Peyer's patch (tissue), 4 donors: ENCODE measurements at regions not wholly inside any gene's neighbourhood (a gene's known extent, or its start where the extent isn't known, plus 50 kb on each side); places are given as distances from the start of the nearest gene placed in this dataset.

Experiments used
- DNase-seq, 3 donors: peaks; one replicate each; pipeline ENCODE4 v3.0.0-alpha.2; 2017 to 2019
- H3K27ac ChIP-seq, 4 donors: fragments of 200-600 bp; sonication (generic); one replicate each; pipeline ENCODE4 v1.5.1; 2016 to 2019
- H3K27me3 ChIP-seq, 2 donors: fragments of 200-600 bp; sonication (generic); one replicate each; pipeline ENCODE4 v1.5.1; 2019
- H3K36me3 ChIP-seq, 3 donors: fragments of 200-600 bp; sonication (generic); one replicate each; pipeline ENCODE4 v1.5.1; 2016 to 2019
- H3K4me1 ChIP-seq, 4 donors: fragments of 200-600 bp; sonication (generic); one replicate each; pipeline ENCODE4 v1.5.1; 2016 to 2019
- H3K4me3 ChIP-seq, 4 donors: fragments of 200-600 bp; sonication (generic); 1 replicate in 3 of 4; 2 replicates in 1 of 4; pipeline ENCODE4 v1.5.1; 2016 to 2019; ENCODE audit warnings: mild to moderate bottlenecking in 1 of 4
- H3K9me3 ChIP-seq, 4 donors: fragments of 200-600 bp; sonication (generic); one replicate each; pipeline ENCODE4 v1.5.1; 2016 to 2019; ENCODE audit warnings: mild to moderate bottlenecking in 1 of 4
- POLR2A ChIP-seq, 2 donors: fragments of 450-650 bp; IDR thresholded peaks; one replicate each; pipeline ENCODE4 v1.5.1; 2017; ENCODE audit warnings: antibody characterized with exemption in 2 of 2, mild to moderate bottlenecking in 2 of 2, moderate library complexity in 2 of 2
- TF ChIP-seq, protein P1 (sequence below), 6 experiments: fragments of 450-650 bp in 4 of 6; fragments of 200-600 bp in 2 of 6; sonication (generic) in 1 of 6; IDR thresholded peaks; one replicate each; pipeline ENCODE4 v1.5.1; 2017 to 2019; ENCODE audit warnings: antibody characterized with exemption in 6 of 6, mild to moderate bottlenecking in 3 of 6, moderate library complexity in 1 of 6

- no peaks in the 10 kb centered on the region for H3K27me3 ChIP-seq
- no peaks in the 10 kb centered on the region for H3K4me1 ChIP-seq
- no peaks in the 10 kb centered on the region for H3K36me3 ChIP-seq
- no peak overlapping the region for H3K4me3 ChIP-seq
- DNase-seq: no peak
- no peaks in the 10 kb centered on the region for H3K9me3 ChIP-seq
- TF ChIP-seq, protein P1, sequence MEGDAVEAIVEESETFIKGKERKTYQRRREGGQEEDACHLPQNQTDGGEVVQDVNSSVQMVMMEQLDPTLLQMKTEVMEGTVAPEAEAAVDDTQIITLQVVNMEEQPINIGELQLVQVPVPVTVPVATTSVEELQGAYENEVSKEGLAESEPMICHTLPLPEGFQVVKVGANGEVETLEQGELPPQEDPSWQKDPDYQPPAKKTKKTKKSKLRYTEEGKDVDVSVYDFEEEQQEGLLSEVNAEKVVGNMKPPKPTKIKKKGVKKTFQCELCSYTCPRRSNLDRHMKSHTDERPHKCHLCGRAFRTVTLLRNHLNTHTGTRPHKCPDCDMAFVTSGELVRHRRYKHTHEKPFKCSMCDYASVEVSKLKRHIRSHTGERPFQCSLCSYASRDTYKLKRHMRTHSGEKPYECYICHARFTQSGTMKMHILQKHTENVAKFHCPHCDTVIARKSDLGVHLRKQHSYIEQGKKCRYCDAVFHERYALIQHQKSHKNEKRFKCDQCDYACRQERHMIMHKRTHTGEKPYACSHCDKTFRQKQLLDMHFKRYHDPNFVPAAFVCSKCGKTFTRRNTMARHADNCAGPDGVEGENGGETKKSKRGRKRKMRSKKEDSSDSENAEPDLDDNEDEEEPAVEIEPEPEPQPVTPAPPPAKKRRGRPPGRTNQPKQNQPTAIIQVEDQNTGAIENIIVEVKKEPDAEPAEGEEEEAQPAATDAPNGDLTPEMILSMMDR (IDR thresholded peaks at IDR 0.05): no peak
- no peak for TF ChIP-seq POLR2A (IDR thresholded peaks at IDR 0.05)
- H3K27ac ChIP-seq: peak overlapping the region in 2 of 4 donors; percentile 1 to 36
Measured at GRCh38 chr15:95857124-95857757, 473.3 kb upstream of the NR2F2 start.

DNA sequence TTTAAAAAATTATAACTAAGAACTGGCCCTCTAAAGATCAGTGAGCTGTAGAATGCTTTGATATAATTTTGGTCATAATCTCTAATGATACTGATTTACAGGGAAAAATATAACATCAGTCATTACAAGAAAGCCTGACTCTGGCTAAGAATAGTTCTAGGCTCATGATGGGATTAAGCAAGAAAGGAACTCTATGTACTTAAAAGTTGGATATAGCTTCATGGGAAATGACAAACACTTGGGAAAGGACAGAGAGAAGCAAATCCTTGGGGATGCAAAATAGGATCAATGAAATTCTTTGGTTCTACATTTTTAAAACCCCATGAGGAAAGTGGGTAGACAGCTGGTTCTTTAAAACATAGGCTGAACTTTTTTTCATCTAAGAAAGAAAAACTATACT lies 472.7 kb upstream of the NR2F2 start:
- Histone ChIP-seq H3K27ac (peak overlapping the region in 1 of 4 donors; percentile 36), H3K27me3 (no peaks in the 10 kb centered on the region), H3K9me3 (no peaks in the 10 kb centered on the region), H3K4me3 (no peak overlapping the region), H3K4me1 (no peaks in the 10 kb centered on the region), H3K36me3 (no peaks in the 10 kb centered on the region)
- TF ChIP-seq, protein P1 (IDR thresholded peaks at IDR 0.05): no peak
- no peak for TF ChIP-seq POLR2A (IDR thresholded peaks at IDR 0.05)
- DNase-seq: no peak

DNA sequence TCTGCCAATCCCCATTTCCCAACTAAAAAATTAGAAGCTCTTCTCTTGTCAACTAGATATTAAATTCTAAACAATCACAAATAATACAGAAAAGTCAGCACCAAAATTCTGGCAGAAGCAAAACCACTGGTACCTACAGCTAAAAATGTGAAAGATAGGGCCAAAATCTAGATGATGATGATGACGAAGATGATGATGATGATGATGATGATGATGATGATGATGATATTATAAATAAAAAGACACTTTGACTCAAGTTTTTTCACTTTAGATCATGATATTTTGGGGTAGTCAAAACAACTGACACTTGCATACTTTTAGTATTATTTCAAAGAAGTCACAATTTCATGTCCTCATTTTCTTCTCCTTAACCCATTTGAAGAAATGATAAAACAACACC lies 470.1 kb upstream of the NR2F2 start:
- Histone ChIP-seq H3K27ac (no peak overlapping the region), H3K4me3 (no peak overlapping the region), H3K27me3 (no peaks in the 10 kb centered on the region), H3K9me3 (no peaks in the 10 kb centered on the region), H3K36me3 (no peaks in the 10 kb centered on the region), H3K4me1 (no peaks in the 10 kb centered on the region)
- TF ChIP-seq, protein P1 (IDR thresholded peaks at IDR 0.05): no peak
- no peak for TF ChIP-seq POLR2A (IDR thresholded peaks at IDR 0.05)
- DNase-seq: no peak

DNA sequence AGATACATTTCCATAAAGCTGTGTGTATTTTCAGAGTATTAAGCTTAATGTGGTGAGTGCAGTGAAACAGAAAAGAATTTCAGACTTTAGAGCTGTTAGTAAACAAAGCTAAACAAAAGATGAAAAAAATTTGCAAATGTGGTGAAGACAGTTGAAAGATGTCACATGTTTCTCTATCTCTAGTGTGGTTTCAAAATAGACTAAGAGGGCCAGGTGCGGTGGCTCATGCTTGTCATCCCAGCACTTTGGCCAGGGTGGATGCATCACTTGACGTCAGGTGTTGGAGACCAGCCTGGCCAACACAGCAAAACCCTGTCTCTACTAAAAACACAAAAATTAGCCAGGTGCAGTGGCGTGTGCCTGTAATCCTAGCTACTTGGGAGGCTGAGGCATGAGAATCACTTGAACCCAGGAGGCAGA lies 466.0 kb upstream of the NR2F2 start:
- no peaks in the 10 kb centered on the region for H3K36me3 ChIP-seq
- H3K27ac ChIP-seq: no peak overlapping the region
- no peaks in the 10 kb centered on the region for H3K9me3 ChIP-seq
- no peak for TF ChIP-seq POLR2A (IDR thresholded peaks at IDR 0.05)
- TF ChIP-seq, protein P1 (IDR thresholded peaks at IDR 0.05): no peak
- H3K27me3 ChIP-seq: no peaks in the 10 kb centered on the region
- H3K4me1 ChIP-seq: no peaks in the 10 kb centered on the region
- no peak overlapping the region for H3K4me3 ChIP-seq
- peak in 1 of 3 donors; percentile 65 for DNase-seq

- Histone ChIP-seq H3K4me1 (no peaks in the 10 kb centered on the region), H3K36me3 (no peaks in the 10 kb centered on the region), H3K4me3 (no peak overlapping the region), H3K9me3 (no peaks in the 10 kb centered on the region), H3K27ac (no peak overlapping the region), H3K27me3 (no peaks in the 10 kb centered on the region)
- TF ChIP-seq, protein P1 (IDR thresholded peaks at IDR 0.05): no peak
- TF ChIP-seq POLR2A (IDR thresholded peaks at IDR 0.05): no peak
- DNase-seq: no peak
Measured at GRCh38 chr15:95865330-95865739, 465.2 kb upstream of the NR2F2 start.
